ENCODE measurements at regions not wholly inside any gene's neighbourhood (a gene's known extent, or its start where the extent isn't known, plus 50 kb on each side); places are given as distances from the start of the nearest gene placed in this dataset.

- in situ Hi-C loops (cut with HindIII; ENCODE audit: low pct_unique_long_range_greater_than_20kb, low sequenced_read_pairs) = no loop called here
- no peak for TF ChIP-seq JUND (IDR thresholded peaks at IDR 0.05; ENCODE audit: low read depth)
- no peak for DNase-seq (ENCODE audit: low read depth in 1 of 2, low spot score in 1 of 2)
Observed at GRCh38 chr2:21633911-21634310, 510.1 kb downstream of the TDRD15 start.

- no peak for DNase-seq (ENCODE audit: low read depth in 1 of 2, low spot score in 1 of 2)
- in situ Hi-C loops (cut with HindIII; ENCODE audit: low pct_unique_long_range_greater_than_20kb, low sequenced_read_pairs) = no loop called here
- no peak for TF ChIP-seq JUND (IDR thresholded peaks at IDR 0.05; ENCODE audit: low read depth)
Observed at GRCh38 chr2:21640046-21640445, 516.3 kb downstream of the TDRD15 start.

GRCh38 chr2:21642647-21643046, 518.9 kb downstream of the TDRD15 start:
- no peak for DNase-seq (ENCODE audit: low read depth in 1 of 2, low spot score in 1 of 2)
- in situ Hi-C loops (cut with HindIII; ENCODE audit: low pct_unique_long_range_greater_than_20kb, low sequenced_read_pairs) = no loop called here

DNA sequence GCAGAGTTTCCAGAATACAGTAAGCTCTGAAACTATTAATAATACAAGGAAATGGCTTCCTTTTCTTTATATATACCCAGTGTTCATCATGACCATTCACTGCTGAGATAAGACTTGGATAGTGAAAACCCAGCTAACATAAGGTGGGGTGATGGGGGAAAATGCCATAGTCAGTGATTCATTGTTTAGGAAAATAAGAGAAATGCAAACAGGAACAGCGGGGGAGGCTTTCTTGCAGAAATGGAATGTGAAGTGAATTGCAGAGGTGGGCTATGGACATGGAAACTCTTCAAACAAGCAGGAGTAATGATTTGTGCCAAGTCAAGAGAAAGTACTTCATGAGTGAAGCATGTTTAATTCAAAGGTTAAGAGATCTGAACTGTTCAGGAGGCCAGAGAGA, 519.4 kb downstream of the TDRD15 start:
- DNase-seq (ENCODE audit: low read depth in 1 of 2, low spot score in 1 of 2) = no peak
- in situ Hi-C loops (cut with HindIII; ENCODE audit: low pct_unique_long_range_greater_than_20kb, low sequenced_read_pairs) = no loop called here
- no peak for TF ChIP-seq JUND (IDR thresholded peaks at IDR 0.05; ENCODE audit: low read depth)

More at GRCh38 chr2:21642647-21643046, 518.9 kb downstream of the TDRD15 start:
- TF ChIP-seq JUND (IDR thresholded peaks at IDR 0.05; ENCODE audit: low read depth) = no peak

GRCh38 chr2:21644266-21644665, 520.5 kb downstream of the TDRD15 start:
- in situ Hi-C loops (cut with HindIII; ENCODE audit: low pct_unique_long_range_greater_than_20kb, low sequenced_read_pairs) = no loop called here
- DNase-seq (ENCODE audit: low read depth in 1 of 2, low spot score in 1 of 2) = no peak
- TF ChIP-seq JUND (IDR thresholded peaks at IDR 0.05; ENCODE audit: low read depth) = no peak

DNA sequence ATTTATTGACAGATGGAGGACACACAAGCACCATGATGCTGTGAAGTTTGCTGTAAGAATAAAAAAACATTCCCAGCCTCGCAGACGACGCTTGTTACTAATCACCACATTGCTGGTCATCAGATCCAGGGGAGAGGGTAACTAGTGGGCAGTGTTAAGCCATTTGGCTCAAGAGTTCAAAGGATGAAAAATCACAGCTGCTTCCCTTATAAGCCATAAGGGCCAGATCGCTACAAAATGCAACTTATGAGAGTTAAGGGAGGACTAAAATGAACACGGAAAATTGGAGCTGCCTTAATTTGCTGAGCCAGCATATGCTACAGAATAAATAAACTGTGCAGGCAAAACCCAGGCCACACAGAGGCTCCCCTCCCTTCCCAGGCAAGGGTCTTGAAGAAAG, 522.6 kb downstream of the TDRD15 start:
- no peak for TF ChIP-seq JUND (IDR thresholded peaks at IDR 0.05; ENCODE audit: low read depth)
- no peak for DNase-seq (ENCODE audit: low read depth in 1 of 2, low spot score in 1 of 2)
- in situ Hi-C loops (cut with HindIII; ENCODE audit: low pct_unique_long_range_greater_than_20kb, low sequenced_read_pairs) = no loop called here

DNA sequence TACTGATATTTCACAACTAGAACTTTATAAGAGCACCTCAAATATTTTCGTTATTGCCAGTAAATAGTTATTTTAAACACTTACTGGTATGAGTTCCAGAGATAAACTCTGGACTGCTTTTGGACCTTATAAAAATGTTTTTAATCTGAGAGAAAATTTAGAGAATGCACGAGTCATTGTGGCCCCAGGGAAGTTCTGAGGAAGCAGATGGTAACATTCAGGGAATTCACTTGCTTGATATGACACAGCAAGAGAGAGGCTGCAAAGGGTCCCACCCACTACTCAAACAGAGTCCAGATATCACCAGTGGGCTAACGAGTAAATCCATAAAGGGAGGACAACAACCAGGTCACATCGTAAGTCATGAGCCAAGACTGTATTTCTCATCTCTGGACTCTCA, 526.8 kb downstream of the TDRD15 start:
- no peak for DNase-seq (ENCODE audit: low read depth in 1 of 2, low spot score in 1 of 2)
- no peak for TF ChIP-seq JUND (IDR thresholded peaks at IDR 0.05; ENCODE audit: low read depth)
- in situ Hi-C loops (cut with HindIII; ENCODE audit: low pct_unique_long_range_greater_than_20kb, low sequenced_read_pairs) = no loop called here

GRCh38 chr2:21655136-21655535, 531.4 kb downstream of the TDRD15 start:
- in situ Hi-C loops (cut with HindIII; ENCODE audit: low pct_unique_long_range_greater_than_20kb, low sequenced_read_pairs) = no loop called here
- no peak for TF ChIP-seq JUND (IDR thresholded peaks at IDR 0.05; ENCODE audit: low read depth)
- DNase-seq (ENCODE audit: low read depth in 1 of 2, low spot score in 1 of 2) = no peak

DNA sequence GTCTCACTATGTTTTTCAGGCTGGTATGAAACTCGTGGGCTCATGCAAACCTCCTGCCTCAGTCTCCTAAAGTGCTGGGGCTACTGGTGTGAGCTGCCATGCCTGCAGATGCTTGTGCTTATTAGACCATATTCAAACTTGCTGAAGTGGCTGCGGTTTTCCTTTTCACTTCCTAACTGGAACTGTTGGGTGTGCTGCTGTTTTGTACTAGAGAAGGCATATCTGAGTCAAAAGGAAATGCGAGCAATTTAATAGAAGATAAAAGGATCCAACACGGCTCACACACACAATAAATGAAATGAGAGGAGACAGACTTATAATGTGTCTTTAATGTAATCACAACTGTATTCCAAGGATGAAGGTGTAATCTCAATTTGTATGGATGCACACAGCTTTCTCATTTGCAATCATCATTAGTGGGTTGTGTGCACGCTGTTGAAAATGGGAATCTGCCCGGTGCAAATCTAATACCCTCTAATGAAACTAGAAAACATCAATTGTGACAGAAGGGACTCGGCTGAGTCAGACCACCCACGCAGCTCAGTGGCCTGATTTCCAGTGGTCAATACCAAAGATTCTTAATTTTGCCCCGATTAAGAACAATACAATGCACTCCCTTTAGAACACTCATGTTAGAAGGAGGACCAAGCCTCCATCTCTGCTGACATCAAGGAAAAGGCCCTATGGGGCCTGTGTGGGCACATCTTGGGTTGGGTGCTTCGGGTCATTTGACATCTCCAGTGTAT, 532.7 kb downstream of the TDRD15 start:
- no peak for DNase-seq (ENCODE audit: low read depth in 1 of 2, low spot score in 1 of 2)
- in situ Hi-C loops (cut with HindIII; ENCODE audit: low pct_unique_long_range_greater_than_20kb, low sequenced_read_pairs) = no loop called here

GRCh38 chr2:21657445-21657844, 533.7 kb downstream of the TDRD15 start:
- DNase-seq (ENCODE audit: low read depth in 1 of 2, low spot score in 1 of 2) = no peak
- in situ Hi-C loops (cut with HindIII; ENCODE audit: low pct_unique_long_range_greater_than_20kb, low sequenced_read_pairs) = no loop called here
- TF ChIP-seq JUND (IDR thresholded peaks at IDR 0.05; ENCODE audit: low read depth) = no peak

More for the DNA sequence above, 532.7 kb downstream of the TDRD15 start:
- TF ChIP-seq JUND (IDR thresholded peaks at IDR 0.05; ENCODE audit: low read depth) = no peak

- in situ Hi-C loops (cut with HindIII; ENCODE audit: low pct_unique_long_range_greater_than_20kb, low sequenced_read_pairs) = no loop called here
- DNase-seq (ENCODE audit: low read depth in 1 of 2, low spot score in 1 of 2) = no peak
- TF ChIP-seq JUND (IDR thresholded peaks at IDR 0.05; ENCODE audit: low read depth) = no peak
Observed at GRCh38 chr2:21658269-21658668, 534.5 kb downstream of the TDRD15 start.

- in situ Hi-C loops (cut with HindIII; ENCODE audit: low pct_unique_long_range_greater_than_20kb, low sequenced_read_pairs) = no loop called here
- no peak for TF ChIP-seq JUND (IDR thresholded peaks at IDR 0.05; ENCODE audit: low read depth)
Observed at GRCh38 chr2:21658907-21659477, 535.2 kb downstream of the TDRD15 start.

DNA sequence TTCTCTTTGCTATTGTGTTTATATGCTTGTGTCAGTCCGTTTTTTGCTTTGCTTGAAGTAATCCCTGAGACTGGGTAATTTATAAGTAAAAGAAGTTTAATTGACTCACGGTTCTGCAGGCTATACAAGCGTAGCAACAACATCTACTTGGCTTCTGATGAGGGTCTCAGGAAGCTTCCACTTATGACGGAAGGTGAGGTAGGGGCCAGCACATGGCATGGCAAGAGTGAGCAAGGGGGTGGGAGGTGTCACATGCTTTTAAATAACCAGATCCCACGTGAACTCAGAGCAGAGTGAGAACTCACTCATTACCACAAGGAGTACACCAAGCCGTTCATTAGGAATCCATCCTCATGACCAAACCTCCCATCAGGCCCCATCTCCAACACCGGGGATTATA, 540.3 kb downstream of the TDRD15 start:
- in situ Hi-C loops (cut with HindIII; ENCODE audit: low pct_unique_long_range_greater_than_20kb, low sequenced_read_pairs) = no loop called here
- no peak for DNase-seq (ENCODE audit: low read depth in 1 of 2, low spot score in 1 of 2)
- no peak for TF ChIP-seq JUND (IDR thresholded peaks at IDR 0.05; ENCODE audit: low read depth)

More at GRCh38 chr2:21658907-21659477, 535.2 kb downstream of the TDRD15 start:
- no peak for DNase-seq (ENCODE audit: low read depth in 1 of 2, low spot score in 1 of 2)
